GM19438 (cell line): ENCODE measurements at regions not wholly inside any gene's neighbourhood (a gene's known extent, or its start where the extent isn't known, plus 50 kb on each side); places are given as distances from the start of the nearest gene placed in this dataset.
"Not testable (repeated sequence)": the region's sequence is repeated elsewhere in the genome, so short reads cannot be mapped to it uniquely, and the experiment has no call there.

ENCODE experiments used
- ATAC-seq: cut with Tn5 transposase; IDR thresholded peaks from one replicate; pipeline ENCODE4 v1.9.1; 2021; ENCODE audit warnings: low read depth; ENCODE audit not compliant: unreplicated experiment

- ATAC-seq = no peak
These were observed 138.7 kb downstream of the AKR1D1 start for GRCh38 chr7:138214926-138215325.

- ATAC-seq = not testable (repeated sequence)
These were observed 144.1 kb downstream of the AKR1D1 start for GRCh38 chr7:138220321-138220720.

- ATAC-seq = not testable (repeated sequence)
These were observed 145.1 kb downstream of the AKR1D1 start for GRCh38 chr7:138221388-138221787.

- no peak for ATAC-seq
These were observed 147.2 kb downstream of the AKR1D1 start for GRCh38 chr7:138223402-138223879.

GRCh38 chr7:138226001-138226476 is 149.8 kb downstream of the AKR1D1 start:
- ATAC-seq = no peak

- no peak for ATAC-seq
These were observed 150.6 kb downstream of the AKR1D1 start for GRCh38 chr7:138226745-138227279.

GRCh38 chr7:138228119-138228518 is 151.9 kb downstream of the AKR1D1 start:
- ATAC-seq = no peak

- no peak for ATAC-seq
These were observed 152.5 kb downstream of the AKR1D1 start for GRCh38 chr7:138228769-138229168.

- ATAC-seq = no peak
These were observed 156.9 kb downstream of the AKR1D1 start for GRCh38 chr7:138233189-138233588.

- no peak for ATAC-seq
These were observed 158.9 kb downstream of the AKR1D1 start for GRCh38 chr7:138235207-138235606.

- ATAC-seq = no peak
These were observed 161.7 kb downstream of the AKR1D1 start for GRCh38 chr7:138237995-138238394.

GRCh38 chr7:138238734-138239659 is 162.7 kb downstream of the AKR1D1 start:
- ATAC-seq = no peak

- no peak for ATAC-seq
These were observed 167.2 kb downstream of the AKR1D1 start for GRCh38 chr7:138243430-138243829.

GRCh38 chr7:138243836-138244235 is 167.6 kb downstream of the AKR1D1 start:
- no peak for ATAC-seq

GRCh38 chr7:138244606-138245005 is 168.3 kb downstream of the AKR1D1 start:
- no peak for ATAC-seq

- ATAC-seq = no peak
These were observed 169.0 kb downstream of the AKR1D1 start for GRCh38 chr7:138245216-138245615.

GRCh38 chr7:138245682-138246081 is 169.4 kb downstream of the AKR1D1 start:
- no peak for ATAC-seq

GRCh38 chr7:138246428-138246827 is 170.2 kb downstream of the AKR1D1 start:
- ATAC-seq = no peak

GRCh38 chr7:138247081-138247480 is 170.8 kb downstream of the AKR1D1 start:
- no peak for ATAC-seq

- ATAC-seq = no peak
These were observed 171.5 kb downstream of the AKR1D1 start for GRCh38 chr7:138247568-138248333.

- no peak for ATAC-seq
These were observed 172.3 kb downstream of the AKR1D1 start for GRCh38 chr7:138248609-138249008.
